ENCODE measurements at regions not wholly inside any gene's neighbourhood (a gene's known extent, or its start where the extent isn't known, plus 50 kb on each side); places are given as distances from the start of the nearest gene placed in this dataset.

- no peaks in the 10 kb centered on the region for H3K36me3 ChIP-seq (ENCODE audit: control insufficient read depth, low read length)
- H3K9me3 ChIP-seq (ENCODE audit: control insufficient read depth, insufficient read depth, low read length): no peaks in the 10 kb centered on the region
- TF ChIP-seq, protein P1, sequence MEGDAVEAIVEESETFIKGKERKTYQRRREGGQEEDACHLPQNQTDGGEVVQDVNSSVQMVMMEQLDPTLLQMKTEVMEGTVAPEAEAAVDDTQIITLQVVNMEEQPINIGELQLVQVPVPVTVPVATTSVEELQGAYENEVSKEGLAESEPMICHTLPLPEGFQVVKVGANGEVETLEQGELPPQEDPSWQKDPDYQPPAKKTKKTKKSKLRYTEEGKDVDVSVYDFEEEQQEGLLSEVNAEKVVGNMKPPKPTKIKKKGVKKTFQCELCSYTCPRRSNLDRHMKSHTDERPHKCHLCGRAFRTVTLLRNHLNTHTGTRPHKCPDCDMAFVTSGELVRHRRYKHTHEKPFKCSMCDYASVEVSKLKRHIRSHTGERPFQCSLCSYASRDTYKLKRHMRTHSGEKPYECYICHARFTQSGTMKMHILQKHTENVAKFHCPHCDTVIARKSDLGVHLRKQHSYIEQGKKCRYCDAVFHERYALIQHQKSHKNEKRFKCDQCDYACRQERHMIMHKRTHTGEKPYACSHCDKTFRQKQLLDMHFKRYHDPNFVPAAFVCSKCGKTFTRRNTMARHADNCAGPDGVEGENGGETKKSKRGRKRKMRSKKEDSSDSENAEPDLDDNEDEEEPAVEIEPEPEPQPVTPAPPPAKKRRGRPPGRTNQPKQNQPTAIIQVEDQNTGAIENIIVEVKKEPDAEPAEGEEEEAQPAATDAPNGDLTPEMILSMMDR (IDR thresholded peaks at IDR 0.05; ENCODE audit: low read depth, low read length, poor library complexity, severe bottlenecking): no peak
- TF ChIP-seq EZH2phosphoT487 (IDR thresholded peaks at IDR 0.05; ENCODE audit: borderline replicate concordance, low read length): no peak
- no peak overlapping the region for H3K4me2 ChIP-seq (ENCODE audit: low read length)
- H3K4me3 ChIP-seq (ENCODE audit: low read length): no peak overlapping the region
- H4K20me1 ChIP-seq (ENCODE audit: control insufficient read depth, insufficient read depth, low read depth, low read length): no peaks in the 10 kb centered on the region
- H3F3A ChIP-seq (ENCODE audit: control insufficient read depth, insufficient read depth): no peaks in the 10 kb centered on the region
- no peaks in the 10 kb centered on the region for H3K9me2 ChIP-seq (replicated peaks; ENCODE audit: control insufficient read depth, low read length)
- no peaks in the 10 kb centered on the region for H3K4me1 ChIP-seq (ENCODE audit: control insufficient read depth, low read length)
- H3K27ac ChIP-seq (ENCODE audit: low read depth, low read length): no peak overlapping the region
- H3K79me2 ChIP-seq (ENCODE audit: control insufficient read depth, low read length): no peaks in the 10 kb centered on the region
- H3K27me3 ChIP-seq (ENCODE audit: control insufficient read depth, low read length): no peaks in the 10 kb centered on the region
Observed at GRCh38 chr6:18976091-18976490, 588.9 kb downstream of the RNF144B start.

DNA sequence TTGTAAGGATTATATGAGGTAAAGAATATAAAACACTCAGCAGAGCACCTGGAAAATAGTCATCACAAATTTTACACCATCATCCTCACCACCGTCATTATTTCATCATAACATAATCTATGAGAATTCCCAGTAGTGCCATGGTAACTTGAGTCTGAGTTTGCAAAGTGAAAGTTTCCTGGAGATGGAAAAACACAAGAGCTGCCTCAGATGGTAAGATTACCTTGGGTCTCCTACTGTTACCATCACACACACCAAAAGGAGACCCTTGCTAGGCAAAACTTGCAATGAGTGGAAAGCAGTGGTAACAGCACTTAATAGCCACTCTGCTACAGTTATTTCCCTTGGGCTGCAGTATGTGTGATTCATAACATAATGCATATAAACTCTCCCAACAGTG, 589.8 kb downstream of the RNF144B start:
- Histone ChIP-seq H3K9me2 (replicated peaks; ENCODE audit: control insufficient read depth, low read length) (no peaks in the 10 kb centered on the region), H3K4me3 (ENCODE audit: low read length) (no peak overlapping the region), H3K36me3 (ENCODE audit: control insufficient read depth, low read length) (no peaks in the 10 kb centered on the region), H3K27ac (ENCODE audit: low read depth, low read length) (no peak overlapping the region), H3K4me1 (ENCODE audit: control insufficient read depth, low read length) (no peaks in the 10 kb centered on the region), H3F3A (ENCODE audit: control insufficient read depth, insufficient read depth) (no peaks in the 10 kb centered on the region), H3K27me3 (ENCODE audit: control insufficient read depth, low read length) (no peaks in the 10 kb centered on the region), H3K4me2 (ENCODE audit: low read length) (no peak overlapping the region), H3K79me2 (ENCODE audit: control insufficient read depth, low read length) (no peaks in the 10 kb centered on the region), H4K20me1 (ENCODE audit: control insufficient read depth, insufficient read depth, low read depth, low read length) (no peaks in the 10 kb centered on the region), H3K9me3 (ENCODE audit: control insufficient read depth, insufficient read depth, low read length) (no peaks in the 10 kb centered on the region)
- TF ChIP-seq EZH2phosphoT487 (IDR thresholded peaks at IDR 0.05; ENCODE audit: borderline replicate concordance, low read length): no peak
- TF ChIP-seq, protein P1 (IDR thresholded peaks at IDR 0.05; ENCODE audit: low read depth, low read length, poor library complexity, severe bottlenecking): no peak

DNA sequence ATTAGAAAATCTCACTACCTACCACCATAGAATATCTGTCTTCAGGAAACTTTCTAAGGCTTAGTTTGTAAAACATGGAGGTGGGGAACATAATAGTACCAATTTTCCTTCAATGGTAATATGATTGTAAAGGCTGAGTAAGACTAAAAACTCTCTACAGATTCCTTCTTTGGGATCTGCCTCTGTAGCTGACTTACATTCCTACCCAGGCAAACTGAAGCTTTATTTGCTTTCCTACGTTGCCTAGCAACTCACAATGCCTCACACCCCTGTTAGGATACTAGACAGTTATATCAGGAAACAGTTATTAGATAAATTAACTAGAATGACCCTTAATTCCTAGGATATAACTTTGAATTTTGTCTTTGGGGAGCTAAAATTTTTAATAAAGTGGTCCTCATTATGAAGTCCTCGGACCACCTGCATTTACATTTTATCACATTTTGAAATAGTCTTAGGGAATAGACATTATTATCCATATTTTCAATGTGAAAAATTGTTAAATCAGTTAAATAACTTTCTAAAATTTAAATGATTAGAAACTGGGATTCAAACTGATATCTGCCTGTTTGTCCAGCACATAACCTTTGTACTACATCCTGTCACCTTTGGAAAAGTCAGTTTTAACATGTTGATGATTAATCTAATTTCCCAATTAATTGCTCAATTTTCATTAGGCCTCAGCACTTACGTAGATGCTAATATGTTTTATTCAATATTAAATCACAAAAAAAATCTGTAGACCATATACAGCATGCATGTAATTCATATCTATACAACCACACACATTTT, 591.4 kb downstream of the RNF144B start:
- H3K4me3 ChIP-seq (ENCODE audit: low read length): no peak overlapping the region
- no peaks in the 10 kb centered on the region for H3K9me2 ChIP-seq (replicated peaks; ENCODE audit: control insufficient read depth, low read length)
- no peak overlapping the region for H3K4me2 ChIP-seq (ENCODE audit: low read length)
- H3F3A ChIP-seq (ENCODE audit: control insufficient read depth, insufficient read depth): no peaks in the 10 kb centered on the region
- no peaks in the 10 kb centered on the region for H3K36me3 ChIP-seq (ENCODE audit: control insufficient read depth, low read length)
- H3K4me1 ChIP-seq (ENCODE audit: control insufficient read depth, low read length): no peaks in the 10 kb centered on the region
- TF ChIP-seq, protein P1 (IDR thresholded peaks at IDR 0.05; ENCODE audit: low read depth, low read length, poor library complexity, severe bottlenecking): no peak
- TF ChIP-seq EZH2phosphoT487 (IDR thresholded peaks at IDR 0.05; ENCODE audit: borderline replicate concordance, low read length): no peak
- H3K9me3 ChIP-seq (ENCODE audit: control insufficient read depth, insufficient read depth, low read length): no peaks in the 10 kb centered on the region
- H3K27me3 ChIP-seq (ENCODE audit: control insufficient read depth, low read length): no peaks in the 10 kb centered on the region
- H4K20me1 ChIP-seq (ENCODE audit: control insufficient read depth, insufficient read depth, low read depth, low read length): no peaks in the 10 kb centered on the region
- no peak overlapping the region for H3K27ac ChIP-seq (ENCODE audit: low read depth, low read length)
- no peaks in the 10 kb centered on the region for H3K79me2 ChIP-seq (ENCODE audit: control insufficient read depth, low read length)
